ENCODE measurements at regions not wholly inside any gene's neighbourhood (a gene's known extent, or its start where the extent isn't known, plus 50 kb on each side); places are given as distances from the start of the nearest gene placed in this dataset.
"Not testable (repeated sequence)": the region's sequence is repeated elsewhere in the genome, so short reads cannot be mapped to it uniquely, and the experiment has no call there.

GRCh38 chr5:82532075-82532474, 253.9 kb upstream of the RPS23 start:
- not testable (repeated sequence) for DNase-seq

- no peak for DNase-seq
Observed at GRCh38 chr5:82526540-82526939, 248.4 kb upstream of the RPS23 start.

- DNase-seq: no peak
Observed at GRCh38 chr5:82525626-82526025, 247.5 kb upstream of the RPS23 start.

GRCh38 chr5:82523633-82524032, 245.5 kb upstream of the RPS23 start:
- no peak for DNase-seq

GRCh38 chr5:82522897-82523296, 244.7 kb upstream of the RPS23 start:
- no peak for DNase-seq

- no peak for DNase-seq
Observed at GRCh38 chr5:82521431-82522051, 243.4 kb upstream of the RPS23 start.

- no peak for DNase-seq
Observed at GRCh38 chr5:82519558-82519957, 241.4 kb upstream of the RPS23 start.

- no peak for DNase-seq
Observed at GRCh38 chr5:82517544-82518075, 239.5 kb upstream of the RPS23 start.

DNA sequence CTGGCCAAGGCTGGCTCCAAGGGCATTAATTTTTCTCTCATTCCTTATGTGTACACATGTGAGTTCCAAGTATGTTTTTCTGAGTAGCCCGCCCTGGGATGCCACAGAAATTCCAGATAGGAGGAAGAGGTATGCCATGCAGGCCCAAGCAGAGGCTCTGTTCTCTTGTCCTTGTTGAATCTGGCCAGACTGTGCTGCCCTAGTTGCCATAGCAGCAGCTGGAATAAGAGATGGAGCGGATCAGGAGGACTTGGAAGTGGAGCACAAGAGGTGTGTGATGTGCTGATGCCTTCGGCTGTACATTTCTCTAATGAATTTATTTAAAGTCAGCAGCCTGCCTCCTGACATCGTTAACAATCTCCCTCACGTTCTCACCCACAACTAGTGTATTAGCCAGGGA, 235.6 kb upstream of the RPS23 start:
- no peak for DNase-seq

GRCh38 chr5:82512025-82512424, 233.9 kb upstream of the RPS23 start:
- DNase-seq: peak; percentile 4

DNA sequence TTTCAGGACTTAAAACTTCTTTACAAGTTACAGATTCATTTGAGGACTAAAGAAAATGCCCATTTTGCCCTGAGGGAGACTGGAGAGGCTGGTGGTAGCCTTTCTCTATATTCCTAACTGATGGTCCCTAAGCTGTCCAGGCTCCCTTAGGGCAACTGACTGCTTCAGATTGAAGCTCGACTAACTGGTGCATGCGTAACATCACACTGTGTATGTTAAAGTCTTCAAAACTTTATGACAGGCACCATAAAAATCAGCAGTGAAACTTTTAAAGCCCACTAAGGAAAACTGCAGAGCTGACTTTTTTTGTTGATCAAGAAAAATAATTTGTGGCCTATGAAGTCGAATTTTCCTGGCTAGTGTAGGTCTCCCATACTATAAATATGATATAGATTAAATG, 233.0 kb upstream of the RPS23 start:
- no peak for DNase-seq

DNA sequence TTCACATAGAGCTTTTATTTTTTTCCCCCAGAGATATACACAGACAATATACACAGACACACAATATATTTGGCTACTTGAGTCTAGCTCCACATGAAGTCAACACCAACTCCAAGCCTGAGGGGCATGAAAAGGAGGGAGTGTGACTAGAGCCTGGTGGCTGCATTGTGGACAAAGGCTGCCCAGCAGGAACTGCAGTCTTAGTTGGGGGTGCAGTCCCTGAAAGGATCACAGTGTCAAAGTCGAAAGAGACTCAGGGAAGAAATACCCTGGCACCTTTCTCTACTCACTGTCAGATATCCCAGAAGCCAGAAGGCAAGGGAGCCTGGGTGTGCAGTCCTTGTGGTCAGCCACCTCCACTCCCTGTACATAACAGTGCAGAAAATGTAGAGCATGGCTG, 231.6 kb upstream of the RPS23 start:
- DNase-seq: no peak

- DNase-seq: not testable (repeated sequence)
Observed at GRCh38 chr5:82506390-82506789, 228.2 kb upstream of the RPS23 start.

DNA sequence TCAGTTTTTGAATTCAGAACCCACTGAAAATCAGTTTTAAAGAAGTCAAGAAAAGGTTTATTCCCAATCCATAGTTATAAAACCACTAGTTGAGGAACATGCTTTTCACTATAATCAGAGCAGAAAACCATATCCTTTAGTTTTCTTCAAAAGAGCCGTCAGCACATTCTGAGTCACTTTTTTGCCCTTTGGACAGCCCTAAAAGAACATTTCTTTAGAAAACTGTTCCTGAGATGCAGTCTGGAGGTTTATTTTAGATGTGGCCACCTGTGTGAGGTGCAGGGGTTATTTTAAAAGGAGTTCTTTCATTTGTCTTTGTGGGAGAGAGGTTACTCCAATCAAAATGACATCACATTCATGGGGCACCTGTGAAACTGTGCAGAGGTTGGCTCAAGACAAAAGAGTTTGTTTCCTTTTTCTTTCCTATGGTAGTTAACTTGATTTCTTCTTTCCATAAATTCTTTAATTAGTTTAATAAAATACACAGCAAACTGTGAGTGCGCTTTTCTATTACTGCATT, 221.6 kb upstream of the RPS23 start:
- DNase-seq: no peak

- no peak for DNase-seq
Observed at GRCh38 chr5:82497242-82497641, 219.1 kb upstream of the RPS23 start.

- no peak for DNase-seq
Observed at GRCh38 chr5:82494942-82495341, 216.8 kb upstream of the RPS23 start.

DNA sequence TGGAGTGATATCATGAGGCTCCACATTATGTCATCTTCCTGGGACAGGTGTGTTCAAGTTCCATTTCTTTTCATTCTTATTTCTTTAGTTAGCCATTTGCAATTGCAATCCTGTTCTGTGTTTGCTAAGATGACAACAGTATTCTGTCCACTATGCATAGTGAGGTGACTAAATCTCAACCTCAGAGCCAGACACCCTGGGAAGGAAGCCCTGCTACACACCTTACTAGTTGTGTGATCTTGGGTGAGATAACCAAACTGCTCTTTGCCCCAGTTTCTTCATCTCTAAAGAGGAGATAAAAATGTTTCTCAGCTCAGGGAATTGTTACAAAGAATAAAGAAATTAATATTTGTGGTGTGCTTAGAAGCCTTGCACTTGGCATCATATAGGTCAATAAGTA, 215.1 kb upstream of the RPS23 start:
- DNase-seq: no peak

DNA sequence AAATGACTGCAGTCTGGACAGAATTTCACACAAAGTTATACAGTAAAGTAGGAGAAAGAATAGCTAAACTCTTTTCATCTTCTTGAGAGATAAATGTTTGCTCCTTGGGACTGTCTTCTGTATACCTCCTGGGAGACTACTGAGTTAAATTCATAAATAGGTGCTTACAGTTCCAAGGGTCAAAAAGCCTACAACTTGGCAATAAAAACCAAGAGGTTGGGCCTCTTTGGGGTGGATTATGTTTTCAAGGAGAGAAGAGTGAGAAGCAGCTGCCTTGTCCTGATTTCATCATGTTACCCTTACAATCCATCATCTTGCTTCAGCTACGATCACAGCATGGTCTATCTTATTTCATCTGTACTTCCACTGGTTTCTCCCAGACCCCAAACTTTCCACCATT, 213.2 kb upstream of the RPS23 start:
- no peak for DNase-seq

GRCh38 chr5:82489683-82490082, 211.5 kb upstream of the RPS23 start:
- DNase-seq: no peak

DNA sequence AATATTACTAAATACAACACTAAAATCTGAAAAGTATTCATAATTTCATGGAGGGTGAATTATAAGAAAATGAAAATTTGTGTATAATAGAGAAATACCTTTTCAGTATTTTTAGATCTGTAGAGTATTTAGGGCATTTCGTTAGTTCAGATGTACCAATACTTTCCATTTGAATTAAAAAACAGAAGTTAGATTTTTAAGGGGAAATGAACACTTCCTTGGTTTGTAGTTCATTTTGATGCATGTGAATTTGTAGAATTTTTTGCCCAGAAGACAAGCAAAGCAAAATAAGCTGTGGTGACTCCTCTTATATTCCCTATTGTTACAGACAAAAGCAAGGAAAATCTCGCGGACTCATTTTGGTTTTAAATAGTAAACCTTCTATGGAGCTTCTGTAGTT, 209.0 kb upstream of the RPS23 start:
- DNase-seq: no peak

DNA sequence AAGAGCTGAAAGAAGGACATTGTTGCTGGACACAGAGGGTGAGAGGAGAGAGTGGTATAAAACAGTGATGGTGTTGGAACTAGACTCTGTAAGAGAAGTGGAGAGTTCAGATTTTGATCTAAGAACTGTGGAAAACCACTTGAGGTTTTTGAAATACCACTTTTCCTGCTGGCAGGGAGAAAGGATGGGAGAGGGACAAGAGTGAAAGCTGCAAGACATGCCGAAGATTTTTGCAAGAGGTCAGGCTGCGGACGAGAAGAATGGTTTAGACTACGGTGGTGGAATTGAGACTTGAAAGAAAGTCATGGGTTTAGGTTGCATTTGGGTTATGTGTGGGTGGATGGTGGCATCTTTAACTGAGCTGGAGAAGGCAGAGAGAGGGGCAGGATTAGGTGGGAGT, 202.2 kb upstream of the RPS23 start:
- DNase-seq: no peak

DNA sequence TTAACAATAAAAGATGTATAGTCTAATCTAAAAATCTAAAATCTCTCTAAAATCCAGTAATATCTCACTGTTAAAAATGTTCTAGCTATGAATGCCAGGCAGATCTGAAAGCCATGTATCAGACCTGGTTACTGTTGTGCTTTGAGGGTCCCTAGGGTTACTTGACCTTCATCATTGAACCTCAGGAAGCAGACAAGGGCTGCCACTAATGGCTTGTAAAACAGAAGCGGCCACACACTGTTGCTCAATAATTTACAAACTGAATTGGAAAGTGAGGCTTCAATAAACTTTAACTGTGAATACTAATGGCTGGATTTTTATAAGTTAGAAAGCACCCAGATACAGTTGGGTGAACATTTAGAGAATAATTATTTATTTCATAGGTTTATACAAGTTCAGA, 198.0 kb upstream of the RPS23 start:
- DNase-seq: no peak

GRCh38 chr5:82473262-82473661, 195.1 kb upstream of the RPS23 start:
- no peak for DNase-seq

DNA sequence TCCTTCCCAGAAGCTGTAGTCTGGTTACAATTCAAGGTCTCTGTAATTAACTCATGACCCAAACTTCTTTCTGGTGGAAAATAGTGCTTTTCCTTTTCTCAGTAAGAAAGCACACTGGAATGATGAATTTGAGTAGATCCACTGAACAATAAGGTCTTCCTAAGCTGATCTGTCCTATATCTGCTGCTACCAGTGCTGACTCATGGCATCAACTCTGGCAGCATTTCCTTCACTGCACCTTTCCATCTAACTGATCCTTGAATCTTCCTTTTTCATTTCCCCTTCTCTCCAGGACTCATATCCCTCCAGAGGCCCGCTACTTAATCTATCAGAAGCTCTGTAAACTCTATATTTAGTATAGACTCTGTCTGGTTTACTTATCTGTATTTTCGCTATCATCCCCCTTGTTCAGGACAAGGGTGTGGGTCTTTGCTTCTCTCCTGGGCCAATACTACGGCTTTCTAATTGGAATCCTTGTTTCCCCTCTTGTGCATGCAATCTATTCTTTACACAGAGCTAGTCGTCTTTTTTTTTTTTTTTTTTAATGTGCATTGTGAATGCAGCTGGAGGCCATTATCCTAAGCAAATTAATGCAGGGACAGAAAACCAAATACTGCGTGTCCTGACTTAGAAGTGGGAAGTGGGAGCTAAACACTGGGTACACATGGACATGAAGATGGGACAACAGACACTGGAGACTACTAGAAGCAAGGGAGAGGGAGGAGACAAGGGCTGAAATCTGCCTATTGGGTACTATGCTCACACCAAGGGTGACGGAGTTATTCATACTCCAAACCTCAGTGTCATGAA, 192.2 kb upstream of the RPS23 start:
- DNase-seq: no peak

Data from stimulated activated CD4-positive, alpha-beta T cell treated with anti-CD3 and anti-CD28 coated beads, Interleukin-4, amount 100 ng/mL, for 1 hour (primary cell).